H1 (cell line): ENCODE measurements at regions not wholly inside any gene's neighbourhood (a gene's known extent, or its start where the extent isn't known, plus 50 kb on each side); places are given as distances from the start of the nearest gene placed in this dataset.

ENCODE experiments used
- TF ChIP-seq, protein P1 (sequence below): fragments of 300-600 bp; sonication (generic); IDR thresholded peaks from 2 replicates; pipeline ENCODE4 v1.7.1; 2012; ENCODE audit warnings: low read length, moderate library complexity, mild to moderate bottlenecking, inconsistent platforms; ENCODE audit not compliant: insufficient replicate concordance

DNA sequence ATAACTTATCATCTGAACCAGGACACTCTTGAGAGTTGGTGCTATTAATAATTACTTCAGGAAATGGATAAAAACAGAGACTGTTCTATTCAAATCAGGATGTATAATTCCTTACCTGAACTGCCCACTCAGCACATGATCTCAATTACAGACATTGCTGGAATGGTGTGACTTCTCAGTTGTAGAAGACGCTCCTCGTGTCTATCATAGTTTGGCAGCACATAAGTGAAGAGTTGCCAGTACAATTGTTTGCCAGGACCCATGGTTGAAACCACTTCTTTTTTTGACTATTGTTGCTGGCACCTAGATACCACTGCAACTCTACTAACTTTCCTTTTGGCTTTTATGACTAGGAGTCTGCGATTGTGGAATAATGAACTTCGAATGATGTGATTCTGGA, 105.4 kb downstream of the ZNF365 start (continued):
- TF ChIP-seq, protein P1, sequence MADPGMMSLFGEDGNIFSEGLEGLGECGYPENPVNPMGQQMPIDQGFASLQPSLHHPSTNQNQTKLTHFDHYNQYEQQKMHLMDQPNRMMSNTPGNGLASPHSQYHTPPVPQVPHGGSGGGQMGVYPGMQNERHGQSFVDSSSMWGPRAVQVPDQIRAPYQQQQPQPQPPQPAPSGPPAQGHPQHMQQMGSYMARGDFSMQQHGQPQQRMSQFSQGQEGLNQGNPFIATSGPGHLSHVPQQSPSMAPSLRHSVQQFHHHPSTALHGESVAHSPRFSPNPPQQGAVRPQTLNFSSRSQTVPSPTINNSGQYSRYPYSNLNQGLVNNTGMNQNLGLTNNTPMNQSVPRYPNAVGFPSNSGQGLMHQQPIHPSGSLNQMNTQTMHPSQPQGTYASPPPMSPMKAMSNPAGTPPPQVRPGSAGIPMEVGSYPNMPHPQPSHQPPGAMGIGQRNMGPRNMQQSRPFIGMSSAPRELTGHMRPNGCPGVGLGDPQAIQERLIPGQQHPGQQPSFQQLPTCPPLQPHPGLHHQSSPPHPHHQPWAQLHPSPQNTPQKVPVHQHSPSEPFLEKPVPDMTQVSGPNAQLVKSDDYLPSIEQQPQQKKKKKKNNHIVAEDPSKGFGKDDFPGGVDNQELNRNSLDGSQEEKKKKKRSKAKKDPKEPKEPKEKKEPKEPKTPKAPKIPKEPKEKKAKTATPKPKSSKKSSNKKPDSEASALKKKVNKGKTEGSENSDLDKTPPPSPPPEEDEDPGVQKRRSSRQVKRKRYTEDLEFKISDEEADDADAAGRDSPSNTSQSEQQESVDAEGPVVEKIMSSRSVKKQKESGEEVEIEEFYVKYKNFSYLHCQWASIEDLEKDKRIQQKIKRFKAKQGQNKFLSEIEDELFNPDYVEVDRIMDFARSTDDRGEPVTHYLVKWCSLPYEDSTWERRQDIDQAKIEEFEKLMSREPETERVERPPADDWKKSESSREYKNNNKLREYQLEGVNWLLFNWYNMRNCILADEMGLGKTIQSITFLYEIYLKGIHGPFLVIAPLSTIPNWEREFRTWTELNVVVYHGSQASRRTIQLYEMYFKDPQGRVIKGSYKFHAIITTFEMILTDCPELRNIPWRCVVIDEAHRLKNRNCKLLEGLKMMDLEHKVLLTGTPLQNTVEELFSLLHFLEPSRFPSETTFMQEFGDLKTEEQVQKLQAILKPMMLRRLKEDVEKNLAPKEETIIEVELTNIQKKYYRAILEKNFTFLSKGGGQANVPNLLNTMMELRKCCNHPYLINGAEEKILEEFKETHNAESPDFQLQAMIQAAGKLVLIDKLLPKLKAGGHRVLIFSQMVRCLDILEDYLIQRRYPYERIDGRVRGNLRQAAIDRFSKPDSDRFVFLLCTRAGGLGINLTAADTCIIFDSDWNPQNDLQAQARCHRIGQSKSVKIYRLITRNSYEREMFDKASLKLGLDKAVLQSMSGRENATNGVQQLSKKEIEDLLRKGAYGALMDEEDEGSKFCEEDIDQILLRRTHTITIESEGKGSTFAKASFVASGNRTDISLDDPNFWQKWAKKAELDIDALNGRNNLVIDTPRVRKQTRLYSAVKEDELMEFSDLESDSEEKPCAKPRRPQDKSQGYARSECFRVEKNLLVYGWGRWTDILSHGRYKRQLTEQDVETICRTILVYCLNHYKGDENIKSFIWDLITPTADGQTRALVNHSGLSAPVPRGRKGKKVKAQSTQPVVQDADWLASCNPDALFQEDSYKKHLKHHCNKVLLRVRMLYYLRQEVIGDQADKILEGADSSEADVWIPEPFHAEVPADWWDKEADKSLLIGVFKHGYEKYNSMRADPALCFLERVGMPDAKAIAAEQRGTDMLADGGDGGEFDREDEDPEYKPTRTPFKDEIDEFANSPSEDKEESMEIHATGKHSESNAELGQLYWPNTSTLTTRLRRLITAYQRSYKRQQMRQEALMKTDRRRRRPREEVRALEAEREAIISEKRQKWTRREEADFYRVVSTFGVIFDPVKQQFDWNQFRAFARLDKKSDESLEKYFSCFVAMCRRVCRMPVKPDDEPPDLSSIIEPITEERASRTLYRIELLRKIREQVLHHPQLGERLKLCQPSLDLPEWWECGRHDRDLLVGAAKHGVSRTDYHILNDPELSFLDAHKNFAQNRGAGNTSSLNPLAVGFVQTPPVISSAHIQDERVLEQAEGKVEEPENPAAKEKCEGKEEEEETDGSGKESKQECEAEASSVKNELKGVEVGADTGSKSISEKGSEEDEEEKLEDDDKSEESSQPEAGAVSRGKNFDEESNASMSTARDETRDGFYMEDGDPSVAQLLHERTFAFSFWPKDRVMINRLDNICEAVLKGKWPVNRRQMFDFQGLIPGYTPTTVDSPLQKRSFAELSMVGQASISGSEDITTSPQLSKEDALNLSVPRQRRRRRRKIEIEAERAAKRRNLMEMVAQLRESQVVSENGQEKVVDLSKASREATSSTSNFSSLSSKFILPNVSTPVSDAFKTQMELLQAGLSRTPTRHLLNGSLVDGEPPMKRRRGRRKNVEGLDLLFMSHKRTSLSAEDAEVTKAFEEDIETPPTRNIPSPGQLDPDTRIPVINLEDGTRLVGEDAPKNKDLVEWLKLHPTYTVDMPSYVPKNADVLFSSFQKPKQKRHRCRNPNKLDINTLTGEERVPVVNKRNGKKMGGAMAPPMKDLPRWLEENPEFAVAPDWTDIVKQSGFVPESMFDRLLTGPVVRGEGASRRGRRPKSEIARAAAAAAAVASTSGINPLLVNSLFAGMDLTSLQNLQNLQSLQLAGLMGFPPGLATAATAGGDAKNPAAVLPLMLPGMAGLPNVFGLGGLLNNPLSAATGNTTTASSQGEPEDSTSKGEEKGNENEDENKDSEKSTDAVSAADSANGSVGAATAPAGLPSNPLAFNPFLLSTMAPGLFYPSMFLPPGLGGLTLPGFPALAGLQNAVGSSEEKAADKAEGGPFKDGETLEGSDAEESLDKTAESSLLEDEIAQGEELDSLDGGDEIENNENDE: no peak
